HG02763 (cell line): ENCODE measurements at regions not wholly inside any gene's neighbourhood (a gene's known extent, or its start where the extent isn't known, plus 50 kb on each side); places are given as distances from the start of the nearest gene placed in this dataset.
A peak's percentile ranks its signal among the peaks of the same experiment; 100 is the strongest.

ENCODE experiments used
- ATAC-seq: cut with Tn5 transposase; IDR thresholded peaks from one replicate; pipeline ENCODE4 v1.9.1; 2021; ENCODE audit warnings: mild to moderate bottlenecking, moderate library complexity; ENCODE audit not compliant: unreplicated experiment

GRCh38 chr2:58870704-58871103 lies 629.6 kb upstream of the FANCL start:
- ATAC-seq, result peak; percentile 44

- ATAC-seq, result no peak
These were observed 625.8 kb upstream of the FANCL start for GRCh38 chr2:58866946-58867345.

GRCh38 chr2:58866527-58866926 lies 625.4 kb upstream of the FANCL start:
- no peak for ATAC-seq

GRCh38 chr2:58866040-58866439 lies 624.9 kb upstream of the FANCL start:
- peak; percentile 47 for ATAC-seq

- peak; percentile 48 for ATAC-seq
These were observed 624.3 kb upstream of the FANCL start for GRCh38 chr2:58865436-58865835.

- peak; percentile 41 for ATAC-seq
These were observed 621.1 kb upstream of the FANCL start for GRCh38 chr2:58862244-58862643.

- no peak for ATAC-seq
These were observed 619.5 kb upstream of the FANCL start for GRCh38 chr2:58860586-58860985.

GRCh38 chr2:58856100-58856499 lies 615.0 kb upstream of the FANCL start:
- ATAC-seq, result no peak

GRCh38 chr2:58853420-58853819 lies 612.3 kb upstream of the FANCL start:
- no peak for ATAC-seq

- ATAC-seq, result no peak
These were observed 611.8 kb upstream of the FANCL start for GRCh38 chr2:58852905-58853304.

GRCh38 chr2:58852243-58852642 lies 611.1 kb upstream of the FANCL start:
- no peak for ATAC-seq

- no peak for ATAC-seq
These were observed 610.5 kb upstream of the FANCL start for GRCh38 chr2:58851598-58851997.

- ATAC-seq, result no peak
These were observed 603.9 kb upstream of the FANCL start for GRCh38 chr2:58845011-58845410.

GRCh38 chr2:58842501-58843155 lies 601.5 kb upstream of the FANCL start:
- no peak for ATAC-seq

GRCh38 chr2:58834404-58834803 lies 593.3 kb upstream of the FANCL start:
- no peak for ATAC-seq

GRCh38 chr2:58826795-58827194 lies 585.7 kb upstream of the FANCL start:
- ATAC-seq, result no peak

GRCh38 chr2:58812771-58813344 lies 571.7 kb upstream of the FANCL start:
- no peak for ATAC-seq

- ATAC-seq, result no peak
These were observed 564.0 kb upstream of the FANCL start for GRCh38 chr2:58805126-58805525.

- ATAC-seq, result no peak
These were observed 562.1 kb upstream of the FANCL start for GRCh38 chr2:58803192-58803591.

- ATAC-seq, result no peak
These were observed 559.8 kb upstream of the FANCL start for GRCh38 chr2:58800881-58801280.

- ATAC-seq, result no peak
These were observed 557.6 kb upstream of the FANCL start for GRCh38 chr2:58798676-58799208.

- no peak for ATAC-seq
These were observed 555.2 kb upstream of the FANCL start for GRCh38 chr2:58796239-58796910.
